HG03442 (cell line): ENCODE measurements at regions not wholly inside any gene's neighbourhood (a gene's known extent, or its start where the extent isn't known, plus 50 kb on each side); places are given as distances from the start of the nearest gene placed in this dataset.

Source experiments
- ATAC-seq: cut with Tn5 transposase; IDR thresholded peaks from one replicate; pipeline ENCODE4 v1.9.1; 2021; ENCODE audit warnings: mild to moderate bottlenecking, moderate library complexity; ENCODE audit not compliant: unreplicated experiment

- peak; percentile 60 for ATAC-seq
Measured at GRCh38 chr6:16078064-16078463, 50.8 kb upstream of the MYLIP start.

GRCh38 chr6:16069671-16070070 is 59.2 kb upstream of the MYLIP start:
- ATAC-seq: no peak

- no peak for ATAC-seq
Measured at GRCh38 chr6:16069222-16069621, 59.7 kb upstream of the MYLIP start.

GRCh38 chr6:16067568-16067967 is 61.3 kb upstream of the MYLIP start:
- ATAC-seq: no peak

- no peak for ATAC-seq
Measured at GRCh38 chr6:16064671-16065072, 64.2 kb upstream of the MYLIP start.

- ATAC-seq: no peak
Measured at GRCh38 chr6:16063580-16063979, 65.3 kb upstream of the MYLIP start.

GRCh38 chr6:16061818-16062217 is 67.1 kb upstream of the MYLIP start:
- ATAC-seq: no peak

- ATAC-seq: no peak
Measured at GRCh38 chr6:16060039-16060438, 68.8 kb upstream of the MYLIP start.

GRCh38 chr6:16059496-16059895 is 69.4 kb upstream of the MYLIP start:
- ATAC-seq: no peak

- ATAC-seq: no peak
Measured at GRCh38 chr6:16058929-16059345, 69.9 kb upstream of the MYLIP start.

- ATAC-seq: no peak
Measured at GRCh38 chr6:16058201-16058928, 70.5 kb upstream of the MYLIP start.

- no peak for ATAC-seq
Measured at GRCh38 chr6:16057446-16057845, 71.4 kb upstream of the MYLIP start.

GRCh38 chr6:16056263-16056870 is 72.5 kb upstream of the MYLIP start:
- ATAC-seq: no peak

GRCh38 chr6:16055852-16056251 is 73.0 kb upstream of the MYLIP start:
- no peak for ATAC-seq

- ATAC-seq: no peak
Measured at GRCh38 chr6:16049168-16049567, 79.7 kb upstream of the MYLIP start.

- ATAC-seq: no peak
Measured at GRCh38 chr6:16048221-16048620, 80.7 kb upstream of the MYLIP start.

- no peak for ATAC-seq
Measured at GRCh38 chr6:16047435-16047990, 81.4 kb upstream of the MYLIP start.

GRCh38 chr6:16045238-16045637 is 83.6 kb upstream of the MYLIP start:
- no peak for ATAC-seq

GRCh38 chr6:16044211-16044643 is 84.7 kb upstream of the MYLIP start:
- ATAC-seq: no peak

GRCh38 chr6:16043171-16044135 is 85.4 kb upstream of the MYLIP start:
- peak; percentile 52 for ATAC-seq

- no peak for ATAC-seq
Measured at GRCh38 chr6:16042751-16043150, 86.1 kb upstream of the MYLIP start.
